RPMI7951 (cell line): ENCODE measurements at regions not wholly inside any gene's neighbourhood (a gene's known extent, or its start where the extent isn't known, plus 50 kb on each side); places are given as distances from the start of the nearest gene placed in this dataset.

Source experiments
- DNase-seq: peaks from one replicate; pipeline ENCODE4 v3.0.0-alpha.2; 2012; ENCODE audit warnings: low read depth

GRCh38 chr17:77771145-77771544 lies 187.4 kb upstream of the TNRC6C start:
- DNase-seq, result no peak

- DNase-seq, result no peak
These were observed 186.9 kb upstream of the TNRC6C start for GRCh38 chr17:77771587-77771986.

GRCh38 chr17:77771998-77772397 lies 186.5 kb upstream of the TNRC6C start:
- no peak for DNase-seq

GRCh38 chr17:77772461-77772897 lies 186.0 kb upstream of the TNRC6C start:
- peak; percentile 16 for DNase-seq

- DNase-seq, result no peak
These were observed 185.6 kb upstream of the TNRC6C start for GRCh38 chr17:77772899-77773358.

GRCh38 chr17:77774182-77774581 lies 184.3 kb upstream of the TNRC6C start:
- DNase-seq, result no peak

- peak; percentile 12 for DNase-seq
These were observed 179.6 kb upstream of the TNRC6C start for GRCh38 chr17:77778636-77779489.

- peak; percentile 46 for DNase-seq
These were observed 178.6 kb upstream of the TNRC6C start for GRCh38 chr17:77779711-77780539.

- no peak for DNase-seq
These were observed 177.0 kb upstream of the TNRC6C start for GRCh38 chr17:77781536-77781935.

GRCh38 chr17:77782201-77782600 lies 176.3 kb upstream of the TNRC6C start:
- no peak for DNase-seq

GRCh38 chr17:77782611-77783010 lies 175.9 kb upstream of the TNRC6C start:
- no peak for DNase-seq

- no peak for DNase-seq
These were observed 174.3 kb upstream of the TNRC6C start for GRCh38 chr17:77783991-77784820.

GRCh38 chr17:77785312-77785905 lies 173.1 kb upstream of the TNRC6C start:
- DNase-seq, result no peak

GRCh38 chr17:77786090-77786489 lies 172.4 kb upstream of the TNRC6C start:
- DNase-seq, result no peak

- no peak for DNase-seq
These were observed 171.6 kb upstream of the TNRC6C start for GRCh38 chr17:77786740-77787505.

- no peak for DNase-seq
These were observed 168.2 kb upstream of the TNRC6C start for GRCh38 chr17:77790143-77790829.

- DNase-seq, result no peak
These were observed 165.9 kb upstream of the TNRC6C start for GRCh38 chr17:77792626-77793025.

GRCh38 chr17:77793146-77793970 lies 165.1 kb upstream of the TNRC6C start:
- no peak for DNase-seq

- DNase-seq, result no peak
These were observed 164.6 kb upstream of the TNRC6C start for GRCh38 chr17:77793971-77794235.
